GM12873 (cell line): ENCODE measurements at regions not wholly inside any gene's neighbourhood (a gene's known extent, or its start where the extent isn't known, plus 50 kb on each side); places are given as distances from the start of the nearest gene placed in this dataset.

Experiments
- CTCF ChIP-seq: IDR thresholded peaks from 2 replicates; pipeline ENCODE4 v1.5.1; 2012; ENCODE audit warnings: low read depth, mild to moderate bottlenecking, moderate library complexity, low read length, control low read depth; ENCODE audit not compliant: insufficient read depth; ENCODE audit errors: missing control alignments

GRCh38 chr20:39152742-39153141 lies 190.6 kb downstream of the DHX35 start:
- no peak for TF ChIP-seq CTCF

GRCh38 chr20:39152126-39152525 lies 190.0 kb downstream of the DHX35 start:
- no peak for TF ChIP-seq CTCF

GRCh38 chr20:39150501-39150900 lies 188.4 kb downstream of the DHX35 start:
- TF ChIP-seq CTCF = no peak

- TF ChIP-seq CTCF = no peak
Observed at GRCh38 chr20:39146394-39146793, 184.2 kb downstream of the DHX35 start.

- TF ChIP-seq CTCF = no peak
Observed at GRCh38 chr20:39145921-39146320, 183.8 kb downstream of the DHX35 start.

GRCh38 chr20:39144757-39145156 lies 182.6 kb downstream of the DHX35 start:
- TF ChIP-seq CTCF = no peak

GRCh38 chr20:39142407-39143096 lies 180.4 kb downstream of the DHX35 start:
- no peak for TF ChIP-seq CTCF
